Activated CD8-positive, alpha-beta memory T cell treated with anti-CD3 and anti-CD28 coated beads for 1 hour (primary cell): ENCODE measurements at regions not wholly inside any gene's neighbourhood (a gene's known extent, or its start where the extent isn't known, plus 50 kb on each side); places are given as distances from the start of the nearest gene placed in this dataset.

ENCODE experiments used
- DNase-seq, 2 donors: peaks; one replicate each; pipeline ENCODE4 v3.0.0-alpha.2; 2020; ENCODE audit warnings: low read depth in 1 of 2; ENCODE audit errors: extremely low read depth in 1 of 2

DNA sequence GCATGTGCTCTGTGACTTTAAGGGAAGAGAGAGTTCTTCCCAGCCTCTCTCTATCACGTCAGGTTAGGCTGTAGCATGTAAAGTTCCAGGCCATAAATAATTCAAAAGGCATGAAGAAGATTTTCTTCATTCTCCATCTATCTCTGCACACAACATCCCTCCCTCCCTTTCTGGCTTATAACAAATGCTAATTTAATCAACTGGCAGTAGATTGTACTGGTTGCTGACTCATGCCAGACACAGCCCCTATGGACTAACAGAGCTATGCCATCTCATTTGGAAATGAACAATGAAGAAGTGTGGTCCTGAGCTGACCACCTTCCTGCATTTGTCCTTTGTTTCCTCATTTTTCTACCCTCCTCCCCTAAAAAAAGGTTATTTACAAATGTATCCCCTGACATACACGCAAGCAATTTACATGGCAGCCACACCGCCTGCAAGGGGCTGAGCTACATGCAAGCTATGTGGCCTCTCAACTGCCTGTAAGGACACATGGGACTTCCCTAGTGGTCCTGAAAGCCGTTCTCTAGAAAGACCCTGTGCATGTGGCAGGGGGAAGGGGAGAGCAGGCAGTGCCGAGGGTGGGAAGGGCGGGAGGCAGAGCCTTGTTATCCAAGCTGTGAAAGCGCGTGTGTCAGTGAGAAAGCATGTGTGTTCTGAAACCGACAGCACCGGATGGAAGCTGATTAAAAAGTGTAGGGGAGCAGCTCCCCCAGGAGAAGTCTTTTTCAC, 90.9 kb upstream of the KLF7 start:
- no peak for DNase-seq

DNA sequence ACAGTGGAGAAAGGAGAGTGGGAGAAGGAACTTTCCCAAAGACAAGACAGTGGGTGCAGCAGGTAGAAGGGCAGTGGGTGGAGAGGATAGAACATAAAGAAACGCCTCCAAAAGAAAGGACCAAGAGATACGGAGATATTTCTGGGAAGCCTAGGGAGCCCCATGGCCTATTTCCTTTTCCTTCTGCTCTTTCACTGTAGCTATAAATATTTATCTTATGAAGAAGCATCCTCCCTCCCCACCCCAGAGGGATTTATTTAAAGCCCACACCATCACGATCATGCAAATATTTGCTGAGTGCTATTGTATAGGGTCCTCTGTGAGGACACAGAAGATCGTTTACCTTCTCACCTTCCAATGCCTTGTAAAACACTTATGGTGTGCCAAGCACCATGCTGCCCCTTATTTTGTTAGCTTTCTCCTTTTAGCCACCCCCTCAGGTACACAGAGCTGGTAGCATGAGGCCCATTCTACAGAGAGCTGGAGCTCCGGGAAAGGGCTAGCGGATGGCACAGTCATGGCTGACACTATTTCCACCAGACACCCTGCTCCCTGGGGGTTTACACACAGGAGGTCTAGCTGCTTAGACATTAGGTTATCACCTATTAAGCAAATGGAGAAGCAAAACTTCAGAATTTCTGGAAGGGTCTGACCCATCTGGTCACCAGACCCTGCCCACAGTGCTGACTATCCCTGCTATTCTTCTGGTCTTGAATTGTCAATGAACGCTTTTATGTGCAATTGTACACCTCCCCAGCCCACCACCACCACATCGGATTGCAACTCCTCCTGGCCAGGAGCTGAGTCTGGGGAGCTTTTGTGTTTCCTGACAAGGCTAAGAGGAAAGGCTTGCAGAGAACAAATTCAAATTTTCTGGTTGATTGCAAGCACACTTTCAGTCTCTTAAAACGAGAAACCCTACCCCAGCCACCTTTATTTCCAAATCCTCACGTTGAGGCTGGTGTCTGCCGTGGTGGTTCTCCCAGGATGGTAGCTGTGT, 91.8 kb upstream of the KLF7 start:
- no peak for DNase-seq

DNA sequence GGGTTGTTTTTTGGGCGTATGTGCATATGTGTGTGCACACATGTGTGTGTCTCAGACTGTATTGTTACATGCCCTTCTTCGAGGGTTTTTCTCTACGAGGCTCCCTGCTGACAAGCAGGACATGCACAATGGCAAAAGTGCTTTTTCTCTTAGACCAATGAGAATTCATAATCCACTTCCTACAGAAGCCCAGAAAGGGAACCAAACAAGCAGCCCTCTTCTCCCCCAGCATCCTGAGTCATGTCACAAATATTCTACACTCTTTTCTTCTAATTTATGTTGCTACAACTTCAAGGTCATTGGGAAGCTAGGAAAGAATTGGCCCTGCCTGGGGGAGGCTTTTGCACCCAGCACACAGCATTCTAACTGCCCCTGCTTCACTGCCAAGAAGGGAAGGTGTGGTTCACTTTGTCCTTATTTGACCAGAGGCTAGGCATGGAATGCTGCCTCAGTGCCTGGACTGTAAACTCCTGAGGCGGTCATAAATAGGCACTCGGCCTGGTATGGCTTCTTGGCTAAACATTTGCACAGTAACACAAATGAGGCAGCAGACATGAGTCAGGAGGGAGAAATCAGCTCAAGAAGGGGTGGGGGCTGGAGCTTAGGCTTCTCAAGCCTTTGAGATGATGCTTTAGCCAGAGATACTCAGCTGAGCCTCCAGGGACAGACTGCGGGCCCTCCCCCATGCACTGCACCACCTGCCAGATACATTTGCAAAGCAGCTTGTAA, 92.7 kb upstream of the KLF7 start:
- DNase-seq: no peak

DNA sequence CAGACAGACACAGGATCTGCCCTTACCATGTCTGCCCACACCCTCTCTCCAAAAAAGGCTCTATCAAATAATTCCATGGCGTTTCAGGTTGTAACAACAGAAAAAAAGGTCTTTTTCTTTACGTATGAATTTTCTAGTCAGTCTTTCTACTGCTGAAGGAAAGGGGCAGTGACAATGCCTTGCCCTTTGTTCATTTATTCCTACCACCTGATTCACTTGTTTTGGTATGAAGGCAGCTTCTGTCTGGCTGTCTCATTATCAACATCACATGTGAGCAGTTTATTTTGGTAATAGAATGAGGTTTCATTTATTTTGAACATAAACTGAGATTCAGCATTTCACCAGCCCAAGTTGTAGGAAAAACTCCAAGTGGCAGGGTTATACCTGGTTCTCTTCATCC, 94.3 kb upstream of the KLF7 start:
- no peak for DNase-seq

DNA sequence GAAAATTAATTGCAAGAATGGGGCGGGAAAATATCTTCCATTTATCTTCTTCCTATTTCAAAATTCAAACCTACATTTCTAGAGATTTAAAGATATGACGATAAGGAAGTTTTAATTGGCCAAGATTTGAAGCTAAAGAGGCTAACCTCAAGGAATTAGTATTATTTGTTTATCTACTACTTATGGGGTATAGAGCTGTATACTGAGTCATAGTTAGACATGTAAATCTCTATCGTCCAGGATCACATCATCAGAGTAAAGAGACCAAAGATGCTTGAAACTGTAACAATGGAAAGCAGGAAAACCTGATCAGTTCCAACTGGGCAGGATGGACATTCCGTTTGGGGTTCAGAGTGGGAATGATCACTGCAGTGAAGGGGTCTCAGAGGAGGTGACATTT, 95.2 kb upstream of the KLF7 start:
- no peak for DNase-seq

DNA sequence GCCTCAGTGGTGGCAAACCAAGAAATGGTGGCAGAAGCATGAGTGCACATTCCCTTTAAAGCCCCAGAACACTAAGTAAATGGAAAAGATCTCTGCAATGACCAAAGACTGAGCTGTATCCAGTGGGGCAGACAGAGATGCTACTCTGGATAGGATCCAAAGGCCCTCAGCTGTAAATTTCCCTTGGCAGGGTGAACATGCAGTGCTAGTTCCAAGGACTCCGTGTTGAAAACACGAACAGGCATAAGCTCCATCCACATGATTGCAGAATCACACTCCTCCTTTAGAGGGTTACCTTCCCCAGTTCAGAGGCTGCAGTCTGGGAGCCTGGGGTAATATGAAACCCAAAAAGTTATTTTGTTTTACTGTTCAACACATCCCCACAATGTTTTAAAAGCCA, 98.6 kb upstream of the KLF7 start:
- no peak for DNase-seq

DNA sequence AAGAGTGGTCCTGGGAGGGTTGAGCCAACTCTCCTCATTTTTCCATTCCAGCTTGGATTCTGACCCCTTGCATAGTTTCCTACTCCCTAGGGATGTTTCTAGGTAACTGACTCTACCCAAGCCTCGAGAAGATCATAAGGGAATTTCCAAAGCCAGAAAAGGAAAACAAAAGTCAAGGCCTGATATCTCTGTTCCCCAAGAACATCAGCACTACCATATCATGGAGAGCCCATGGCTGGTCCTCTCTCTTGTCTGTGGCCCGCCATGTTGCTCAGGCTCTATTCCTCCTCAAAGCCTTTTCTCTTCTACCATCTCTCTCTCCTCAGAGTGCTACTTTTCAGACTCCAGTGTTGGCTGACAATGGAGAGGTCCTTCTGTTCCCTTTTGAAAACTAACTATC, 99.6 kb upstream of the KLF7 start:
- no peak for DNase-seq

DNA sequence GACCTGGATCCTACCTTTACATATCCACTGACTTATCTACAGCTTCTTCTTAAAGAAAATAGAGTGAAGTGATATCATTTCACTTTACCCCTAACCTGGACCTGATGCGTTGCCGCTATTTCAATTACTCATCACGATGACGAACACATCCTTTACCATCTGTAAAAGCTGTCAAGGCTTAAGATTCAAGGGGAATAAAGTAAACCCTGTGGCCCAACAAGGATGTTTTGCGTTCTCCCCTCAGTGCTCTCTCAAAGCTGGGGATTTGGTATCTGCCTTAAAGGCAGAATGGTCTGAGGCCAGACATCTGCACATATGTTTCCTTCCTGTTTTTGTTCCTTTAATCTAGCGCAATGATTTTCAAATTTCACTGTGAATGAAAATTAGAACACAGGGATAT, 100.1 kb upstream of the KLF7 start:
- no peak for DNase-seq

DNA sequence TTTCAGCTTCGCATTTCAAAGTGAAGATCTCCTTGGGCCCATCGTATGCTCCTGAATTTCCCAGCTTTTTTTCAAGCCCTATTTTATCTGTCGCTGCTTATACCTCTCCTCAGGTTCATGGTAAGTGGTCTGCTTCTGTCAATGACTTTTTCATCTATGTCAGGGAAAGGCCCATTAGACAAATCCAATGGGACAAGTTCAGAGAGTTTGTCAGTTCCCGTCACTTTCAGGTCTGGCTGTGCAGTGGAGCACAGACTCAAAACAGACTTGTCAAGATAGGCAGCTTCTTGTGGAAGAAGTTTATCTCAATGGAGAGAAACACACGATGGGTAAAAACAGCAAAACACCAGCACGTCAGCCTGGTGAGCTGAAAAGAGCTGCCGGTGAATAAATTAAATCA, 100.9 kb upstream of the KLF7 start:
- DNase-seq: no peak

DNA sequence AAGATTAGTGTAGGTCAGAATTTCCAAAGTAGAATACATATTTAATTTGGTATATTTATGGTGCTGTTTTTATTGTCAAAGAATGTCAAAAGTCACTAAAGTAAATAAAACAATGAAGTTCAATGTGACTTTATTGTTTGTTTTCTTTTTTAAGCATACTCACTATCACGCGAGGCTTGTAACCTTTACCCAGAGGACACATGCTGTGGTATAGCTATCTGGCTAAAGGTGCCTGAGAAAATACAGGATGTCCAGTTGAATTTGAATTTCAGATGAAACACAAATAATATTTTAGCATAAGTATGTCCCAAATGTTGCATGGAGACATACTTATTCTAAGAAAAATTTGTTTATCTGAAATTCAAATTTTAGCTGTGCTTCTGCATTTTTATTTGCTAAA, 103.3 kb upstream of the KLF7 start:
- no peak for DNase-seq

DNA sequence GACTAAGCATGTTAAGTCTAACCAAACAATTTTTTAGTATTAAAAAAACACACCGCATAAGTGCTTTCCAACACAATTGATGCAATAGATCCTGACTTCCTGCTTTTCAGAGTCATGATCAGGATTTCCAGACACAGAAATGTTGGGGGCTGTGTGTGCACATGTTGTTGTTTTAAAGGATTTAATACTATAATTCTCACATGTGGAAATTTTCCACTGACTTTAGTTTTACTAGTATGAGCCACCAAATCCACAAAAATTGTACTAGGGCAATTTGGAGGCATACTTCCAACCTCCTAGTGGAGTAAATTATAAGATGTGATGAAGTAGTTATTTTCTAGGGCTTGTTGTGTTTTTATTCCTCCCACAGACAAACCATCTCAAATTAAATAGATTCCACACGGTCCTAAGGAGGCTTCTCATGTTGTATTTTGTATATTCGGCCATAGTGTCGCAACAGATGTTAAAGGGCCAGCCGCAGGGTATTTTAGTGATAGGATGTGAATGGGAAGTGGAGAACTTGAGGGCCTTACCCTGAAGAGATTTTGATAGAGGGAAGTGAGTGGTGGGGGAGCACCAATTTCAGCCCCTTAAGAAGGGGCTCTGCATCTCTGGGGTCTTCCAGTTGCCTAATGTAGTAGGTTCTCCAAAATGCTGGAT, 108.9 kb upstream of the KLF7 start:
- no peak for DNase-seq

DNA sequence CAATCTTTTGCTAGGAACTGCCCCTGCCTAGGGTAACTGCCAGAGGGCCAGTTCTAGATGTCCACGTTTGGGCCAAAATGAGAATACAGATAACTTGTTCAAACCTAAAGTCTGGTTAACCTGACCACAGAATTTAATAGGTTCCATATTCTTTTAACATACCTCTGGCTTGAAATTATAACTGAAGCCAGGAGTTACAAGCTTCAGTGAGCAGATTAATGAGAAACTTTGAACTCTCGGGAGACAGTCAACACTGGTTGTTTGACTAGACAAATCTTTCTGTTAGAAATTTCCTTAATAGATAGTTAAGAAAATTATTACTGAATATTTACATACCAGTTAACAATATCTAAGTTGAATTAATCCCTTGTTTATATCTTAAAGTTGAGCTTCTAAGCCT, 110.0 kb upstream of the KLF7 start:
- DNase-seq: no peak

DNA sequence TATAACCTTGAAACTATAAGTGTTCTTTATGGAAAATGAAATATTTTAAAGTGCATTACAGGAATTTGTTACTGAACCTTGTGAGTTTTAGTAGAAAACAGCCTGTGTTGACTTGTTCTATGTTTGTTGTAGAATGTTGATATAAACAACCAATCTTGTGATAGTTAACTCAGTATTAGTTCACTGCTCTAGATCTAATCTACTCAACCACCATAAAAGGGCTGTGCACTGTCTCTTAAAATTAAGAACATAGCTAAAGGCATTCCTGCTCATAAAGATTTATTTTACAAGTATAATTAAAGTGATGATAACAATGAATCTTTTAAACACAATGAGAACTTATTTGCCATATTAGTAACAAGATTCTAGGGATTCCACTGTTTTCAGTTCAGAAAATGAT, 110.5 kb upstream of the KLF7 start:
- DNase-seq: no peak

DNA sequence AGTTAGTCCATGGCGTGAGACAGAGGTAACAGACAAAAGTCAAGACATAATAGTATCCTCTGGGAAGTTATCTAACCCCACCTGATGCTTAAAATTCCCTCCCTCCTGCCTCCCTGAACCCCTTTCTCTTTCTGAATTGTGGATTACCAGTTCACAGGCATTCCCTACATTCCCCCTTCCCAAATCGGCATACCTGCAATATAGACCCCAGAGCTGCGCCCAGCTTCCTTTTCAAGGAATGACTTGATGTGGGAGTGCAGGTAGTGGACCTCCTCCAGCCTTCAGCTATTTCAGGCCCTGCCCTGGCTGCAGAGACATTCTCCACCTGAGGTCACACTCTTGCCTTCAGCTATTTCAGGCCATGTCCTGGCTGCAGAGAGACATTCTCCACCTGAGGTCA, 111.1 kb upstream of the KLF7 start:
- DNase-seq: no peak

DNA sequence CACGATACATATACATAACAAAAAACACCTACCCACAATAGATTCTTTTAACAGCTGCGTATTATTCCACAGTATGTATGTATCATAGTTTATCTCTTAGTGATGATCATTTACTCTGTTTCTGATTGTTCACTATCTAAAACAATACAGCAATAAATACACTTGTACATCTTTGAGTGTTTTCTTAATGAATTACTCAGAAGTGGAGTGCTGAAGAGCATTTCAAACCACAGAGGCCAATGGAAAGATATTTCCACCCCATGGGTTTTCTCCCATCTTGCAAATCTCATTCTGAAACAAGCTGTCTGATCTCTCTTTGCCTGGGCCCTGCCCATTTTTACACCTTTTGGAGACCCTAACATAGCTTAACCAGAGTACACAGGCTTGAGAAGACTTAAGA, 113.8 kb upstream of the KLF7 start:
- DNase-seq: no peak

DNA sequence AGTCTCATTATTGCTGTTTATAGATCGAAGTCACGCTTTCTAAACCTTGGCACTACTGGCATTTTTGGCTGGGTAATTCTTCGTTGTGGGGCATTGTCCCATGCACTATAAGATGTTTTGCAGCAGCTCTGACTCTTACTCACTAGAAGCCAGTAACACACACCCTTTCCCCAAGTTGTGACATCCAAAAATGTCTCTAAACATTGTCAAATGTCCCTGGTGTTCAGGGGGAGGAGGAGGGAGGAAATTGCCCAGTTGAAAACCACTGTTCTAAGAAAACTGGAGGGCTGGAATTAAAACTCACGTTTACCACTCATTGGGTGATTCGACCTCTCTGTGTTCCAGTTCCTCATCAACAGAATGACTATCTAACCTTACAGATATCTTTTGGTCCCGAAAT, 115.7 kb upstream of the KLF7 start:
- DNase-seq: no peak

DNA sequence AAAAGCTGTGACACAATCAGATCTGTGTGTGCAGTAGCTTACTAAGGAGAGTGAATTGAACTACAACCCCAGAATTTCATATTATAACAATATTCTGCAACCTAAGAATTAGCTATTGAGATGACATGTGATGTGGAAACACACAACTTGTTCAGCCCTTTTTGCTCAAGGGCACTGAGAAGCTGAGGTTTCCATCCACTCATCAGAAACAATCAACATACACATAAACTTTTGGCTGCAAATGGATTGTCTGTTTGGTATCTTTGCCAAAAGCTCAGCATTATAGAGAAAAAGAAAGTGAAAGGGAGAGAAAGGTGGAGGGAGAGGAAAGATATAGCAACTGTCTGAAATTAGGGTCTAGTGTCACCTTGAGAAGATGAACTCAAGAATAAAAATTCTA, 117.2 kb upstream of the KLF7 start:
- no peak for DNase-seq

DNA sequence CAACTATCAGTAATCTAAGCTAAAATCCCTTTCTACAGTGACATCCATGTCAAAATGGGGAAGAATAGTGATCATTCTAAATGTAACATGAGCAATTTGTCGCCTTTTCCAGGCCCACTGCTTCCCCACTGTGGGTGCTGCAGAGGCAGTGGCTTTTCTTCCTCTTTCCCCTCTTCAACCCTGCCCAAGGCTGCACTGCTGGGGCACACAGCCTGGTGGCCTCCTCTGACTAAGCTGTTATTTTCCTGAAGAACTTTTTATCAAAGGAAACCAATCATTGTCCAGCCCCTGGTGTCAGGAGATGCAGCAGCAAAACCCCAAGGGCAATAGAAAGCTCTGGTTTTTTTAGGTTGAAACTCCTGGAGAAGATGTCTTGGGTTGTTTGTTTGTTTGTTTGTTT, 117.6 kb upstream of the KLF7 start:
- DNase-seq: no peak

DNA sequence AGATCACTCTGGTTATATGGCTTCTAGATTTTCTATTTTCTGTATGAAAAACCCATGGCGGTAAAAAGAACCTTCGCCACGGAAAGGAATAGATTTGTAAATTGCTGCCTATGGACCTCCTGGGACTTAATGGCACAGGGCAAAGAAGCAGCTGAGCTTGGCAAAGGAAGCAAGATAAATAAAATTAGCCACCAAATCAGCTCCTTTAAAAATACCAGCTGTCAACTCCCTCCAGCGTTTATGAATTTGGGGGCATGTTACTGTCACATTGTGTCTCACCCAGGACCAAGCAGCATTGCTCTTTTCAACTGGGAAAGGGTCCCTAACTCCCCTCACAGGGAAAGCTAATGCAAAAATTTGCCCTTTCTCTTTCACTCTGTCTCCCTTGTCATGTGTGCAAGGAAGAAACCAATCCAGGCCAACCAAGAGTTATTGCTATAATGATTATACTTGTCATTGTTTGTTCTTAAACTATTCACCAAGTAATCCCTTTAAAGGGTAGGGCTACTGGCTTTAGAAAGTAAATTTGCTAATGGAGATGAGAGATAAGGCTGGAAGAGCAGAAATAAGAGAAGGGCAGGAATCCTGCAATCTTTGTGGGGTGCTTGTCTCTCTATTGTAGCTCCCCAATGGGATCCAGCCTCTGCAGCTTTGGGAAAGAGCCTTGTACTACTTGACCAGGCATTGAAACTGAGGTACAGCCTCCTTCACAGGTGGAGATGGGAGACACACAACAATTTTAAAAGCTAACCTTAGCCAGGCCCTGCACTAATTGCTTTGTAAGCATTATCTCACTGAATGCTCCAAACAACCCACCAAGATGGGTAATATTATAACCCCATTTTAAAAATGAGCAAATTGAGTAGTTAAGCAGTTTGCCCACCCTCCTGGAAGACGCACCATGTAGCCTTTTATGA, 119.1 kb upstream of the KLF7 start:
- no peak for DNase-seq

DNA sequence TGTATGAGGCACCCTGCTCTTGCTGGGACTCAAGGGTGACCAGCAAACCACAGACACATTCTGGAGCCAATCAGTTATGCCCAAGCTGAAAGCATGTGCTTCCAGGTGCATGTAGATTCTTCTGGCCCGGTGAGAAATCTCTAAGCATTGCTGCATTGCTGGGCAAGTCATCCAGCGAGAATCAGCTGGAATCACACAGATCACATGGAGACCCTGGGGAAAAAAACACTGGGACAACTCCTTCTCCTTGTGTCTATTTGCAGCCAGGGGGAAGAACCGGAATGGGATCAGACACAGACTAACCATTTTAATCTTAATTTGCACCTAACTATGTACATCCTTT, 119.7 kb upstream of the KLF7 start:
- no peak for DNase-seq
